ENCODE measurements at regions not wholly inside any gene's neighbourhood (a gene's known extent, or its start where the extent isn't known, plus 50 kb on each side); places are given as distances from the start of the nearest gene placed in this dataset.

GRCh38 chr2:221077251-221077650 is 494.9 kb downstream of the EPHA4 start:
- no peak for DNase-seq
- H3K4me3 ChIP-seq = no peak overlapping the region
- no peaks in the 10 kb centered on the region for H3K36me3 ChIP-seq
- WGBS, 5 donors = 91 to 100% (median 94%) methylated on average over 3 of the region's 3 CpGs
- H3K9me3 ChIP-seq = peaks cover 0 to 3% (median 0%) of the 10 kb centered on the region in 8 donors
- H3K27ac ChIP-seq = no peak overlapping the region
- intact Hi-C loops (cut with DNase I; ENCODE audit: low total_unique reads) = no loop called here
- no peaks in the 10 kb centered on the region for H3K4me1 ChIP-seq
- no peak for TF ChIP-seq POLR2A (IDR thresholded peaks at IDR 0.05)
- TF ChIP-seq, protein P1, sequence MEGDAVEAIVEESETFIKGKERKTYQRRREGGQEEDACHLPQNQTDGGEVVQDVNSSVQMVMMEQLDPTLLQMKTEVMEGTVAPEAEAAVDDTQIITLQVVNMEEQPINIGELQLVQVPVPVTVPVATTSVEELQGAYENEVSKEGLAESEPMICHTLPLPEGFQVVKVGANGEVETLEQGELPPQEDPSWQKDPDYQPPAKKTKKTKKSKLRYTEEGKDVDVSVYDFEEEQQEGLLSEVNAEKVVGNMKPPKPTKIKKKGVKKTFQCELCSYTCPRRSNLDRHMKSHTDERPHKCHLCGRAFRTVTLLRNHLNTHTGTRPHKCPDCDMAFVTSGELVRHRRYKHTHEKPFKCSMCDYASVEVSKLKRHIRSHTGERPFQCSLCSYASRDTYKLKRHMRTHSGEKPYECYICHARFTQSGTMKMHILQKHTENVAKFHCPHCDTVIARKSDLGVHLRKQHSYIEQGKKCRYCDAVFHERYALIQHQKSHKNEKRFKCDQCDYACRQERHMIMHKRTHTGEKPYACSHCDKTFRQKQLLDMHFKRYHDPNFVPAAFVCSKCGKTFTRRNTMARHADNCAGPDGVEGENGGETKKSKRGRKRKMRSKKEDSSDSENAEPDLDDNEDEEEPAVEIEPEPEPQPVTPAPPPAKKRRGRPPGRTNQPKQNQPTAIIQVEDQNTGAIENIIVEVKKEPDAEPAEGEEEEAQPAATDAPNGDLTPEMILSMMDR (IDR thresholded peaks at IDR 0.05 in 8 of 11, conservative IDR thresholded peaks at IDR 0.05 in 3 of 11) = no peak
- TF ChIP-seq POLR2AphosphoS5 (IDR thresholded peaks at IDR 0.05) = no peak
- H3K27me3 ChIP-seq (replicated peaks in 1 of 7) = no peaks in the 10 kb centered on the region

GRCh38 chr2:221077799-221078198 is 494.3 kb downstream of the EPHA4 start:
- H3K4me1 ChIP-seq = no peaks in the 10 kb centered on the region
- WGBS, 5 donors = 81 to 93% (median 90%) methylated on average over 3 of the region's 3 CpGs
- TF ChIP-seq, protein P1 (IDR thresholded peaks at IDR 0.05 in 8 of 11, conservative IDR thresholded peaks at IDR 0.05 in 3 of 11) = no peak
- TF ChIP-seq POLR2AphosphoS5 (IDR thresholded peaks at IDR 0.05) (no peak), POLR2A (IDR thresholded peaks at IDR 0.05) (no peak)
- no peak for DNase-seq
- no peak overlapping the region for H3K4me3 ChIP-seq
- no peak overlapping the region for H3K27ac ChIP-seq
- H3K36me3 ChIP-seq = no peaks in the 10 kb centered on the region
- intact Hi-C loops (cut with DNase I; ENCODE audit: low total_unique reads) = no loop called here
- no peaks in the 10 kb centered on the region for H3K27me3 ChIP-seq (replicated peaks in 1 of 7)
- H3K9me3 ChIP-seq = no peaks in the 10 kb centered on the region

DNA sequence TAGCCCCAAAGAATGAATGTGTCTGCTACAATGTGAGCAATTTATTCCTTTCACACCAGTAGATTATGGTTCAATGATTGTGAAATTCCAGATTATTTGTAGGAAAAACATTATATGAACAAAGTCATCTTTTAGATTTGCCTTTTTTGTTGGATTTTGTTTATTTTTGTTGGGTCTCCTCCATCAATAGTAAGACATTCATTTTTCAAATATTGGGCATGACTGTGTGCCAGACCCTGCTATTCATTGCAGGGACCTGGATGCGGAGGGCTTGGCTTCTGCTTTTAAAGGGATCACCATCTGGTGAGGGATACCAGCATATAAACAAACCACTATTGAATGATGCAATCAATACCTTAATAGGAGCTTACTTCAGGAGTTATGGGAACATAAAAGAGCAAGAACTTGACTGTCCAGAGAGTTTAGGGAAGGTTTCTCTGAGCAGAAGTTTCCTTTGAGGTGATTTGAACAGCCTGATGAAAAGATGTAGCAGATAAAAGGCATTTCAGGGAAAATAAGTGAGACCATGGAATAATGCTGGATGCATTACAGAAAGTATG is 486.7 kb downstream of the EPHA4 start:
- Histone ChIP-seq H3K36me3 (no peaks in the 10 kb centered on the region), H3K4me3 (no peak overlapping the region), H3K4me1 (no peaks in the 10 kb centered on the region), H3K27me3 (replicated peaks in 1 of 7) (no peaks in the 10 kb centered on the region), H3K9me3 (no peaks in the 10 kb centered on the region), H3K27ac (no peak overlapping the region)
- DNase-seq = no peak
- 90 to 97% (median 94%) methylated on average over 1 of the region's 1 CpG for WGBS, 5 donors
- TF ChIP-seq POLR2AphosphoS5 (IDR thresholded peaks at IDR 0.05) (no peak), POLR2A (IDR thresholded peaks at IDR 0.05) (no peak)
- TF ChIP-seq, protein P1 (IDR thresholded peaks at IDR 0.05 in 8 of 11, conservative IDR thresholded peaks at IDR 0.05 in 3 of 11) = no peak
- intact Hi-C loops (cut with DNase I; ENCODE audit: low total_unique reads) = no loop called here

GRCh38 chr2:221085936-221086335 is 486.2 kb downstream of the EPHA4 start:
- no peaks in the 10 kb centered on the region for H3K4me1 ChIP-seq
- no peaks in the 10 kb centered on the region for H3K27me3 ChIP-seq (replicated peaks in 1 of 7)
- no peaks in the 10 kb centered on the region for H3K36me3 ChIP-seq
- no peak for DNase-seq
- H3K27ac ChIP-seq = no peak overlapping the region
- WGBS, 5 donors = 63 to 79% (median 76%) methylated on average over 1 of the region's 1 CpG
- no peaks in the 10 kb centered on the region for H3K9me3 ChIP-seq
- intact Hi-C loops (cut with DNase I; ENCODE audit: low total_unique reads) = no loop called here
- no peak overlapping the region for H3K4me3 ChIP-seq
- TF ChIP-seq POLR2A (IDR thresholded peaks at IDR 0.05) = no peak
- TF ChIP-seq, protein P1 (IDR thresholded peaks at IDR 0.05 in 8 of 11, conservative IDR thresholded peaks at IDR 0.05 in 3 of 11) = no peak
- no peak for TF ChIP-seq POLR2AphosphoS5 (IDR thresholded peaks at IDR 0.05)
